Ramos (cell line): ENCODE measurements at regions not wholly inside any gene's neighbourhood (a gene's known extent, or its start where the extent isn't known, plus 50 kb on each side); places are given as distances from the start of the nearest gene placed in this dataset.

ENCODE experiments used
- in situ Hi-C: fragments of 300-500 bp; cut with MboI; formaldehyde crosslinking; loops from one replicate; pipeline ENCODE4 v1.14.3; 2022; ENCODE audit warnings: low sequenced_read_pairs; ENCODE audit not compliant: unreplicated experiment

DNA sequence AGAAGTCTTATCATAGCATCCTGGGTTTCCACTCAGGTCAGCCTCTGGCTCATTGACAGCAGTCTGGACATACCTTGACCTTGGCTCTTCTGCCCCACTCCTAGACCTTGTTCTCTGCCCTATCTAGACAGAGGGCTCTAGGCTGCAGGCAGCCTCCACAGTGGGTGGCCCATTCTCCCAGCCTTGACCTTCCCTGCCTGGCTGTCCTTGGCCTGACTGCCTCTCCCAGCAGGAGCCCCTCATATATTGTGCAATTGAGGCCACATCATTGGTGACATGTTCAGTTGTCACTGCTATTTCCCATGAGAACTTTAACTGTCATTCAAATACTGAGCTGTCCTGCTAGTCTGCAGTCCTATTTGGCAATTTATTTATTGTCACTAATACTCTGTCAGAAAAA lies 503.4 kb downstream of the PLXNA4 start:
- in situ Hi-C loops, result no loop called here

DNA sequence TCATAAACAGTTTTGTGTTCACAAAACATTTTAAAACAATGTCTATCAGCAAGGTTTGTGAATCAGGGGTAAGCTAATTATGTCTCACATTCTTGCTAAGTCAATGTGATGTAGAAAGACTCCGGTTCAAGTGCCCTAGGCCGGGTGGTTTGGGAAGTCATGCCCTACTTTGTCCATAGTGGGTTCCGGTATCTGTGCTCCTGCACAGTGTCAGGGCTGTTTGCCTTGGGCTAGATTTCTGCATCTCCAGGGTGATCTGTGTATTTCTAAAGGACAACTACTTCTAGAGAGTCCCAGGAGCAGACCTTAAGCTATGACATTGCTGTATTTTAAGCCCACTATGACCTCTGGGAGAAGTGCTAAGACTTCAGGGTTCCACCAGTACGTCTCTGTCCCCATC lies 504.1 kb downstream of the PLXNA4 start:
- in situ Hi-C loops, result no loop called here

DNA sequence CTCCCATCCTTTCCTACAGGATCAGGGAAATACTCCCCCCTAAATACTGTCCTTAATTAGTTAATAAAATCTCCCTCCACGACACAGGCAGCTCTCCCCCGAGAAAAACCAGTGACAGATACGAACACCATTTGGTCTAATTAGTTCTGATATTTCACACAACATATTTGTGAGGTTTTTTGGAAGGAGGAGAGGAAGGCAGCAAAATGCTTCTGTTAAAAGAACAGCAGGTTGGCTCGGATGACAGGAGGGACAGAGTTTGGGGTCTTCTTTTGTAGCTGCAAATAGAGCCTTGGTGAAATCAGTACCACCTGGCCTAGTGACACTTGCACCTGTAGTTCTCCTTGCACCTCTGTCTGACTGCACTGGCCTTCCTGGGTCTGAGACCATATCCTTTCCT lies 507.0 kb downstream of the PLXNA4 start:
- in situ Hi-C loops, result no loop called here

DNA sequence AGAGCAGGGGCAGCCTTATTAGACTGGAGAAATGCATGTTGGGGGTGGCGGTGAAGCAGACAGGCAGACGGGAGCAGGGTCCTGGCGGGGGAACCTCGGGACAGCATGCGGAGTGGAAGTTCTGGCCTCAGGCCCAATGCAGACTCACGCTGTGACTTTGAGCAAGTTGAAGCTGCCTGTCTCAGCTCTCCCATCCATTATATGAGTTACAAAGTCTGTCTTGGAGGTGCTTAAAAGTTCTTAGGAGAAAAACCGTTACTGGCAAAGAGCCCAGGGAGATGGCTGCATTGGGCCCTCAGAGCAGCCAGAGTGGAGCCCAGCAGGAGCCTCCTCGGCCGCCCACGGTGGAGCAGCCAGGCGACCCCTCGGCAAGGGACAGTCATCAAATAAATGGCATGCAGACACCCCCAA lies 509.5 kb downstream of the PLXNA4 start:
- in situ Hi-C loops, result no loop called here

DNA sequence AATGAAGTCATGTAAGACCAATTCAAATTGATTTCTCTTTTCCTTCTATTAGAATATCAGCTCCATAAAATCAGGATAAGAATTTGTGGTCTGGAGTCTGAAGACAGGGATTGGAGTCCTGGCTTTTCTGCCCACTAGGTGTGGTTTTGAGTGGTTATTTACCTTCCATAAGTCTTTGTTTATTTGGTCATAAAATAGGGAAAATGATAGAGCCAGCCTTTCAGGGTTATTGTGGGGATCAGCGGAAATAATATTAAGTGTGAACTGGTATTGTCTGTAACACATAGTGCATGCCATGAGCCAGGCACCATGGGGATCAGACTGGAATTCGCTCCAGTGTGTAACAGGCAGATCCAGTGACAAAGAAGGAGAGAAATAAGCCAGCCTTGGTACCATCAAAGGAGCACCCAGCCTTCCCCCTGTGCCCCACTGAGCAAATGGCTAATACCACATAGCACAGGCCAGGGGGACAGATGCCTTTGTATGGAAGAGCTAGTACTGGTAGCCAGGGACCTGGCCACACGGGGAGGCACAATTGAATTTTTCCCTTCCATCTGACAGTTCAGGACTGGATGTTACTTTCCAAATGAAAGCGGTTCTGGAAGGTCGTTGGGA lies 509.7 kb upstream of the PODXL start:
- in situ Hi-C loops, result no loop called here

DNA sequence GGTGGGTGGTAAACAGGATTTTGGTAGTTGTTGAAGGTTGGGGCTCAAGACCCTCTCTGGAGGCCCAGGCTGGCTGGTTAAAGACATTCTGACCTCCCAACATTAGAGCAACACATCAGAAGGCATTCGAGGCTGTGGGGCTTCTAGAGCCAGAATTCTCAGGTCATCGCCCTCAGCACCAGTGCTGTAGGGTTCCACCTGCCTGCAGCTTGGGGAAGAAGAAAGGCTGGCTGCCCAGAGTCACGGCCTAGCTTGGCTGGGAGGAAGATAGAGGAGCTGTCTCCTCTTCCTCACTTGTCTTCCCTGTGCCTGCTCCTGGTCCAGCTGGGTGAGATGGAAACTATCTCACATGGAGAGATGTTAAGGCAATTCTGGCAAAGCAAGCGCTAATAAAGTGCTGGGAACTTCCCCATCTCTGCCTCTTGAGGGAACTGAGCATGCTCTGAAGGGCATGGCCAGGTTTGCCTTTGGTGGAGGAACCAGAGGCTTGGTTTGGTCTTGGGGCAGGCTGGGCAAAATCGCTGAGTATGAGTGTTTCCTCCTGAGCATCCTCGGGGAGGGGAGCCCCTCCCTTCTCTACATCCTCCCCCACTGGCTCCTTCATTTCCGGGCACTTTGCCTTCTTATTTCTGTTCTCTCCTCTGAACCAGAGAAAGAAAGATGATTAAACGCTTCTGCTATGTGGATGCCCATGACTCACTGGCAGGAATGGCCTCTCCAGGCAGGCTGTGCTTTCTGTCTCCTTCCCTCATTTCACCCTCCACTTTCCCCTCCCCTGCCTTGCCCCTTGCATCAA lies 509.0 kb upstream of the PODXL start:
- in situ Hi-C loops, result no loop called here

DNA sequence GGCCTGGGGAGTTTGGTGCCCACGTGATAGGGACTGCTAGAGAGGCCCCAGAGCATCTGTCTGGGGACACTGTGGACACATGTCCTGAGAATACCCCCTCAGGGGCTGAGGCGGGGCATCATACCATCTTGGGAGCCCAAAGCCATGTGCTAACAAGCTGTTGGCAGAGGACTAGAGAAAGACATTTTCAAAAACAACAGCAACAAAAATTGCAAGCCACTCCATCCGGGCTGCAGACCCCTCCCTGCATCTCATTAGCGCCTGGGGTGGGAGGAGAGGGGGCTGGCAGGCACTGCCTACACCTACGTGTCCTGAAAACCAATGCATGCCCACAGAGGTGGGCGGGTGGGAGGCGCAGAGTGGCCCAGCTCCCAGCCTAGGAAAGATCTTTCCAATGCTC lies 507.4 kb upstream of the PODXL start:
- in situ Hi-C loops, result no loop called here

DNA sequence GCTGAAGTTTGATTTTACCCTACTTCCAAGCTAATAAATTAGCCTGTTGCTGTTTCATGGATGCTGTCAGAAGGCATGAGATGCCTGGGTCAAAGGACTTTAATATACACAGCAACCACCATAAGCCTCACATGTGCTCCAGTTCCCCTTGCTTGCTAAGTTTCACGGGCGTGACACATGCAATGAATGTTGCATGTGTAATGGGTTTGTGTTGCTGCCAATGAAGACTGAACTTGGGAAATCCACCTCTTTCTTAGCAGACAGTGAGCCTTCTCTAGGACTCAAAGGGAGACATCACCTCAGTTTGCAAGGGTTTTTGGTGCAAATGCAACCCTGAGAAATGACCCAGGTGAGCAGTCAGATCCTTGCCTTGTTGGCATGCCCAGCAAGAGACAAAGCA lies 505.5 kb upstream of the PODXL start:
- in situ Hi-C loops, result no loop called here

DNA sequence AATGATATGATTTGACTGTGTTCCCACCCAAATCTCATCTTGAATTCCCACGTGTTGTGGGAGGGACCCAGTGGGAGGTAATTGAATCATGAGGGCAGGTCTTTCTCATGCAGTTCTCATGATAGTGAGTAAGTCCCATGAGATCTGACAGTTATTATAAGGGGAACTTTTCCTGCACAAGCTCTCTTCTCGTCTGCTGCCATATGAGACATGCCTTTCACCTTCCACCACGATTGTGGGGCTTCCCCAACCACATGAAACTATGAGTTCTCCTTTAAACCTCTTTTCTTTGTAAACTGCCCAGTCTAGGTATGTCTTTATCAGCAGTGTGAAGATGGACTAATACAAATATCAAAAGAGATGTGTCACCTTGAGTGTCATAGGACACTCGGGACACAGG lies 502.7 kb upstream of the PODXL start:
- in situ Hi-C loops, result no loop called here

DNA sequence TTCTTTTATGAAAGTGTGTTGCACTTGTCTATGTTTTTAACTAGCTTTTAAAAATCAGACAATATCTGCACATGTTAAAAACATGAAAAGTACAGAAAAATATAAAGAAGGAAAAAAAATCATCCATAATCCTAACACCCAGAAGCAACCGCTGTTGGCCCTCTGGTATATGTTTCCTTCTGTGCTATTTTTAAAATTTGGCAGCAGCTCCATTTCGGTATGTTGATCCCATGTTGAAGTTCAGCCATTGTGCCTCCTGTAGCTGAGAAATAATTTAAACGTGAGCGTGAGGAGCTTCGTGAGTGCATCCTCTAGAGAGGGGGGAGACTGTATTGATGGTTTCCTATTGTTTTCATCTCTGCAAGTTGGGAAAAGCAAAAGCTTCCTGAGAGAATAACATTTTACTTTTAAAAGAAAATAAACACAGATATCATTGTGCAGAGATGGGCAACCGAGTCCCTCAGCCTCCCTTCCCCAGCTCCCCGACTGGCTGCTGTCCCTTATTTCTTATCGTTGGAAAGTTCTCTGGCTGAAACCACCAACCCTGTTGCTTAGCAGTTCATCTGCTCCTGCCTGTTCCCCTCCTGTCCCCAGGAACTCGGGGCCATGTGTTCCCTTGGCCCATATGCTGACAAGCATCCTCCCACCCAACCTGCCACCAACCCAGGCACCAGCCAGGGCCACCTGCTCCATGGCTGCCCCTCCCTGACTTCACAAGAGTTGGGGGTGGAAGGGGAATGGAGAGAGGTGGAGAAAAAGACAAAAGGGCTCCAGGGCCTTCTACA lies 499.1 kb upstream of the PODXL start:
- in situ Hi-C loops, result no loop called here

DNA sequence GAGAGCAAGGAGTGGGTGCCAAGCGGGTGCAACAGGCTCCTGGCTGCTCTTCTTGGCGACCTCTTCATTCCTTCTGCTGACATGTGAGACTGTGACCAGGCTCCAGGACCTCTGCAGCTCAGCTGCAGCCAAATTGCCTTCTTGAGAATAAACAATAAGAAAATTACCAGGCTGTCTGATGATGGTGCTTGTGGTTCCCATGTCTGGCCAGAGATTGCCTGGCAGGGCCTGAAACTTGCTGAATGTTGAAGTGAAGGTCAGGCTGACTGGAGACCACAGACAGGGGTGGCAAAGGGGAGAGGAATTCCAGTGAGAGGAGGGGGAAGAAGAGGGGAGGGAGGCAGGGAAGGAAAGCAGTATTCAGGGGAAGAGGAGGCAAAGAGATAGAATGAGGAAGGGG lies 497.4 kb upstream of the PODXL start:
- in situ Hi-C loops, result no loop called here

DNA sequence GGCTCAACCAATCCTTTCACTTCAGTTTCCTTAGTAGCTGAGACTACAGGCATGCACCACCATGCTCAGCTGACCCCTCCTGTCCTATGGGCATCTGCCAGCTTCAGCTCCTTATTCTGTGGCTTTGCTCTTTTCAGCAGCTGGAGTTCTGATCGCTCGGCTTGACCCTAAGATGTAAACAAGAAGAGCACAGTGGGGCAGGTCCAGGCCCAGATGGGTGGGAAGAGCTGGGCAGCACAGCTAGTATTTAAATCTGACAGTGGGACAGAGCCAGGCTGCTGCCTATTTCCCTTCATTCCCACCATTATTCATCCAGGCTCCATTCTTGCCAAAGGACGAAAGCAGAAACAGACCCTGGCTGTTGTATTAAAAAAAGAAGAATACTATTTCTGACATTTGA lies 494.9 kb upstream of the PODXL start:
- in situ Hi-C loops, result no loop called here

DNA sequence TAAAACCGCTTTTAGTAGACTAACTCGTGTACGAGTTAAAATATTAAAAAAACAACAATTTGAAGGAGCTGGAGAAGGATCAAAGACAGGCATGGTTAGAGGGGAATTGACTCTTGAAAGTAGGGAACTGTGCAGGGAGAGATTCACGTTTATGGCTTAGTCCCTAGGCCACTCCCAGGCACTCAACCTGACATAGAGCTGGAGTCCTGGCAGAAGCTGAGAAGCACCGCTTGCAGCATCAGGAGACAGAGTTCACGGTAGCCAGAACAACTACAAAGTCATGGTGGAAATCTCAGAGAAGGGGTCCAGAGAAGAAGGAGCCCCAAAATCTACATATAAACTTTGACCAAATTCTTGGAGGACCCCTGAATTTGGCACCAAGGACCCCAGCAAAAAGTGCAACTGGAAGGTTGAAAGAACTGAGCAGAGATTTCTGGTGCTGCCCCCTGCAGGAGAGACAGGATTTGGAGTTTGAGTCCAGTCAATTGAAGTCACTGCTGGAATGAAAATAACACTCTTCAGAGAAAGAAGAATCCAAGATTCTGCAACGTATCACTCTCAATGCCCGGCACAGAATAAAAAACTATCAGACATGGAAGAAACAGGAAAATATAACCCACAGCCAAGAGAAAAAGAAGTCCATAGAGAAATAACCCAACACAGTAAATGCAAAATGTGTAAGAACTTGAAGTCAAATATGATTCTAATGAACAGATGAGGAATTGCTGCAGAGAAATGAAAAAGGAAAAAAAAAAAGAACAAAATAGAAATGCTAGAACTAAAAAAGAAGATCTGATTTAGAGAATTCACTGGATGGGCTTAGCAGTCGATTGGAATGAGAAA lies 493.3 kb upstream of the PODXL start:
- in situ Hi-C loops, result no loop called here

DNA sequence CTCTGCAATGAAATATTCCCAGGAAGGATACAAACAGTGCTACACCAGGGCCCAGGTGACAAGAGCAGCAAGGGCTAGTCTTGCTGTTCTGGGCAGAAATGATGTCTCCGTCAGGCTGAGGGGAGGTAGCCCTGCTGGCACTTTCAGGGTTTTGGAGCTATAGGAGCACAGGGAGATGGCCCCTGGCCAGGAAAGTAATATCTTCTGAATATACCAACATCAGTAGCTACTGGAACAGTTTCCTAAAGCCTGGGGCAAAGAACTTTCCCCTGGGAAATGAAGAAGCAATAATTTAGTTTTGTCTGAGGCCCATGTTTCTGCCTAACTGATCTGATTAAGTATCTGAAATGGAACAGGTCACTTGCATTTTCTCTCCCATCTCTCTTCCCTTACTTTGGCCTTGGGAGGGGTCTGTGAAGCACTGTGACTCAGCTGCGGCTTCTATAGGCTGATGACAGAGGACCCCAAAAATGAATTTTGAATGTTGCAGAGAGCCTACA lies 489.1 kb upstream of the PODXL start:
- in situ Hi-C loops, result no loop called here

DNA sequence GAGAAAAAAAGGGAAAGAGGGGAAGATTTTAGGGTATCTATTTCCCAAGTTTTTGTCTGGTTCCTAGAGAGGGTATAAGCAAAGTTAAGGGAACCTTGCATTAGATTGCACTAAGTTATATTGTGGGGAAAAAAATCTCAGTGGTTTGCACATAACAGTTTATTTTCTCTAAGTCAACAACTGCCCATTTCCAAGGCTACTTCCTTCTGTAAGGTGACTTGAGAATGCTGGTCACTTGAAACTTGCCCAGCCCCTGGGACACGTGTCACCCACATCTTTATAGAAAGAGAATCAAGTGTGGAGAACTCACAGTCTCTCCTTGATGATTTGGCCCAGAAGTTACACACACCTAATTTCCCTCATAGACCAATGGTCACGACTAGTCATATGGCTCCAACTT lies 488.6 kb upstream of the PODXL start:
- in situ Hi-C loops, result no loop called here

DNA sequence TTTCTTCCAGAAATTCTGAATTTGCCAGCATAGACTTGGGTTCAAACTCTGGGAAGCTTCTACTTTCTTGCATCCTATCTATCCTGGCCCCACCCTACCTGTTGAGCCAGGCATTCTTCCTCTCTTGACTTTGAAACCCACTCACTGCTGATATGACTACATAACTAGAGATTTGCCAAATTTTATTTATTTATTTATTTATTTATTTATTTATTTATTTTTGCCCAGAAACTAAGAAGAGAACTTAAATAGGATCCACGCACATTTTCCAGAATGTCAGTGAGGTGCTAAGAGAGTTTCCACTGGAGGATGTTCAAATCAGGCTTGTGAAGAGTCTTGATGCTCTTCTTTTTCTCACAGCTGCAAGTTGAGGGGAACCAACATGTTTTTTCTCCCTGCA lies 487.8 kb upstream of the PODXL start:
- in situ Hi-C loops, result no loop called here

DNA sequence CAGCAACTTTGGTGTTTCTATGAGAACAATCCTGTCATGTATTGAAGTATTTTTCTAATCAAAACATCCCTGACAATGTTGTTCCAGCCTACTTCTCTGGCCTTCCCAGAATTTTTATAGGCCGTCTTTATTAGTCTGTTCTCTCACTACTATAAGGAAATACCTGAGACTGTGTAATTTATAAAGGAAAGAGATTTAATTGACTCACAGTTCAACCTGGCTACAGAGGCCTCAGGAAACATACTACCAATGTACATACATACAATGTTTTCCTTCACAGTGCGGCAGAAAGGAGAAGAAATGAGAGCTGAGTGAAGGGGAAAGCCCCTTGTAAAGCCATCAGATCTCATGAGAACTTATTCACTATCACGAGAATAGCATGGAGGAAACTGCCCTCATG lies 484.7 kb upstream of the PODXL start:
- in situ Hi-C loops, result no loop called here

DNA sequence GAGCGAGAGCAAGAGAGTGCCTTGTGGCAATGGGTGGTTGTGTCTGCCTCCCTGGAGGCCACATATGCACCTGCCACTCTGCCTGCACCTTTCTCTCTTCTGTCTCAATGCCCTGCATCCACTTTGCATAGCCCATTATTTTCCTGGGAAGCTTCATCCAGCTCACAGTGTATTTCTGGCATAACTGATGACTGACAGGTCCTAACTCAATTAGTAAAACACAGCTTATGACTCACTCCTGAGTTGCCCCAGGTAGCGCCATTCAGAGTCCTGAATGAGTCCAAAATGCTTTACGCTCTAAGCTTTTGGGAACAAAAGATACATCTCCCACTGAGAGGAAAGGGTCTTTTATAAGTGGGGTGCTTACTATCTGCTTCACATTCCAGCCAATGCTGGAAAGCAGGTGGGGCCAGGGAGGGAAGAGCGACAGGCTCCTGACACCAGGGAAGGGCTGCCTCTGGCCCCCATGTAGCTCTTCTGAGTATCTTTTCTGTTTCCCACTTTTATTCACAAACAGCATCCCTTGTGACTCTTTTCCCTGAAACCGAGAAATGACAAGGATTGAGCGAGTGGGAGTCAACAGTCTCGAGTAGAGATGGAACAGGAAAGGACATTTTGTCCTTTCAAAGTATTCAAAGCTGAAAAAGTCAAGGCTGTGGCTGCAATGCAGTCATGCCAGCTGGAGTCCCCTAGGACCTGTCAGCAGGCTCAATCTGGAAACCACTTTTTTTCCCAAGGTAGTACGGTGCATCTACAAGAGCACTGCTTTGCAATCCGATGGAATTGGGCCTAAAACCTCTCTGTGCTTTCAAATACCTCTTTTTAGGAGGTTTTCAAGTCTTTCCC lies 479.3 kb upstream of the PODXL start:
- in situ Hi-C loops, result no loop called here

DNA sequence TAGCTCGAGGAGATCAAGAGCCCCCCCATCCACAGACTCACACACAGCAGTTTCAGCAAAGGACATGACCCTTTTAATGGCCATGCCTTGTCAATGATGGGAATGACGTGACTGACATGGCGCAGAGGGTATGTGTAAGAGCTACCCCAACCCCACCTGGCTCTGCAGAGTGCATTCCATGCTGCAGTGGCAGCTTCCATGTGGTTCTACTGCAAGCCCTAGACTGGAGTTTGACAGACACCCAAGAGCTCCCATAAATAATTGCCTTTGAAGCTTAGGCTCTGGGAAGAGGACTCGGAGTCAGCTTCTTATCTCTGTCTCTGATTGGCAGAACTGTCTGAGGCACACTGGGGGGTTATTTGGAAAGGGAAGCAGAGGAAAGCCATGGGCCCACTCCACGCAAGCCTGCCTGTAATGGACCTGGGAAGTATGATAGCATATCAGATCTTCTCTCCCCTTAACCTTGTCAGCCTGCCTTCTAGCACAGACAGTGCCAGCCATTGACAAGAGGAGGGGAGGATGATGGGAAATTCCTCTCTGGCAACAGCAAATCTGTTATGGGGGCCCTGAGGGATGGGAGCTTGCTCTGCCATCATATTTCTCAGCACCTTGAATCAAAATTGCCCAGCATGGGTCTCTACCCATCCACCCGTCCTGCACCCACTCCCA lies 478.5 kb upstream of the PODXL start:
- in situ Hi-C loops, result no loop called here
